ENCODE measurements at regions not wholly inside any gene's neighbourhood (a gene's known extent, or its start where the extent isn't known, plus 50 kb on each side); places are given as distances from the start of the nearest gene placed in this dataset.

GRCh38 chr4:128351502-128351901 is 63.9 kb upstream of the PGRMC2 start:
- TF ChIP-seq FOXA1 (IDR thresholded peaks at IDR 0.05; ENCODE audit: borderline replicate concordance) (no peak), TAF1 (IDR thresholded peaks at IDR 0.05; ENCODE audit: control insufficient read depth, extremely low read depth, insufficient read depth, low read length, severe bottlenecking) (no peak), SRSF1 (IDR thresholded peaks at IDR 0.05; ENCODE audit: low read depth, low read length) (no peak), STAT5B (CRISPR knock-in tag; IDR thresholded peaks at IDR 0.05) (no peak), ZNF347 (CRISPR knock-in tag; IDR thresholded peaks at IDR 0.05; ENCODE audit: low read depth) (no peak), CTCF (IDR thresholded peaks at IDR 0.05 in 2 of 3, conservative IDR thresholded peaks at IDR 0.05 in 1 of 3; ENCODE audit: insufficient read depth in 2 of 3, low read depth in 1 of 3, low read length in 3 of 3) (no peak), PTTG1 (tag; IDR thresholded peaks at IDR 0.05; ENCODE audit: low read depth) (no peak), NR3C1 (CRISPR knock-in tag; IDR thresholded peaks at IDR 0.05) (no peak), BCLAF1 (IDR thresholded peaks at IDR 0.05; ENCODE audit: borderline replicate concordance in 1 of 2, control insufficient read depth in 1 of 2, low read depth in 2 of 2, low read length in 1 of 2) (no peak), ZBTB33 (CRISPR knock-in tag; IDR thresholded peaks at IDR 0.05) (no peak), EZH2 (IDR thresholded peaks at IDR 0.05; ENCODE audit: borderline replicate concordance, low read depth, low read length) (no peak), EP300 (IDR thresholded peaks at IDR 0.05; ENCODE audit: low read length) (peak; percentile 71), FOXK2 (conservative IDR thresholded peaks at IDR 0.05 in 1 of 2, IDR thresholded peaks at IDR 0.05 in 1 of 2; ENCODE audit: low read depth in 2 of 2) (no peak)
